ENCODE measurements at regions not wholly inside any gene's neighbourhood (a gene's known extent, or its start where the extent isn't known, plus 50 kb on each side); places are given as distances from the start of the nearest gene placed in this dataset.

DNA sequence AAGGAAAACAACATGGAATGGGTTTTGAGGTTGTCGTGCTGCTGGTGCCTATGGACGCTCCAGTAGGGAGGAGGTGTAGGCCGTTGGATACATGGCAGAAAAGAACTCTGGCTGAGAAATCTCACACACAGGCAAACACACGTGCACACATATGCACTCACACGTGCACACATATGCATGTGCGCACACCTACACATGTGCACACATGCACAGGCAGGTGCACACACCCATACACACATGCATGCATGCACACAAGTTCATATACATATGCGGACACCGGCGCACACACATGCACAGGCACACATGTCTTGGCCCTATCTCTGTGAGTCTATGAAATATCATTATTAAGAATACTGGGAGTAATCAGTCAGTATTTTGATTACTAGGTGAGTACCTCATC is 150.4 kb downstream of the LRRC30 start:
- no peak for ATAC-seq

More for the DNA sequence above, 150.4 kb downstream of the LRRC30 start:
- Mint-ChIP-seq H3K27ac (no peak overlapping the region), H3K4me3 (no peak overlapping the region), H3K9me3 (peaks cover 13% of the 10 kb centered on the region; the same call in 1 of the 2 replicates), H3K36me3 (no peaks in the 10 kb centered on the region), H3K27me3 (ENCODE audit: low read depth) (no peaks in the 10 kb centered on the region), H3K4me1 (peaks cover 11% of the 10 kb centered on the region)
- TF ChIP-seq SOX15 (CRISPR knock-in tag; IDR thresholded peaks at IDR 0.05) = no peak
- no peak for TF ChIP-seq ZNF416 (CRISPR knock-in tag; IDR thresholded peaks at IDR 0.05)
- TF ChIP-seq E2F4 (CRISPR knock-in tag; IDR thresholded peaks at IDR 0.05; ENCODE audit: borderline replicate concordance, low read depth) = no peak
- no peak for TF ChIP-seq TP53 (CRISPR knock-in tag; IDR thresholded peaks at IDR 0.05)
- TF ChIP-seq ATF1 (CRISPR knock-in tag; IDR thresholded peaks at IDR 0.05) = no peak
- TF ChIP-seq ZNF317 (CRISPR knock-in tag; IDR thresholded peaks at IDR 0.05; ENCODE audit: borderline replicate concordance, low read depth) = no peak
- TF ChIP-seq ZMAT4 (CRISPR knock-in tag; IDR thresholded peaks at IDR 0.05) = no peak
- TF ChIP-seq ZNF396 (CRISPR knock-in tag; IDR thresholded peaks at IDR 0.05; ENCODE audit: borderline replicate concordance) = no peak
- TF ChIP-seq, protein P1, sequence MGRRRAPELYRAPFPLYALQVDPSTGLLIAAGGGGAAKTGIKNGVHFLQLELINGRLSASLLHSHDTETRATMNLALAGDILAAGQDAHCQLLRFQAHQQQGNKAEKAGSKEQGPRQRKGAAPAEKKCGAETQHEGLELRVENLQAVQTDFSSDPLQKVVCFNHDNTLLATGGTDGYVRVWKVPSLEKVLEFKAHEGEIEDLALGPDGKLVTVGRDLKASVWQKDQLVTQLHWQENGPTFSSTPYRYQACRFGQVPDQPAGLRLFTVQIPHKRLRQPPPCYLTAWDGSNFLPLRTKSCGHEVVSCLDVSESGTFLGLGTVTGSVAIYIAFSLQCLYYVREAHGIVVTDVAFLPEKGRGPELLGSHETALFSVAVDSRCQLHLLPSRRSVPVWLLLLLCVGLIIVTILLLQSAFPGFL (CRISPR knock-in tag; IDR thresholded peaks at IDR 0.05; ENCODE audit: borderline replicate concordance) = no peak
- TF ChIP-seq GABPB1 (CRISPR knock-in tag; IDR thresholded peaks at IDR 0.05) = no peak
- no peak for TF ChIP-seq FOXJ3 (CRISPR knock-in tag; IDR thresholded peaks at IDR 0.05; ENCODE audit: borderline replicate concordance)
- TF ChIP-seq FOXK1 (CRISPR knock-in tag; IDR thresholded peaks at IDR 0.05) = no peak
- no peak for TF ChIP-seq ZNF219 (CRISPR knock-in tag; IDR thresholded peaks at IDR 0.05; ENCODE audit: borderline replicate concordance)
- TF ChIP-seq USF1 (CRISPR knock-in tag; IDR thresholded peaks at IDR 0.05) = no peak
- no peak for TF ChIP-seq E2F5 (CRISPR knock-in tag; IDR thresholded peaks at IDR 0.05)
- TF ChIP-seq ZNF423 (CRISPR knock-in tag; IDR thresholded peaks at IDR 0.05) = no peak
- no peak for TF ChIP-seq CREM (CRISPR knock-in tag; IDR thresholded peaks at IDR 0.05)
- TF ChIP-seq ZNF232 (CRISPR knock-in tag; IDR thresholded peaks at IDR 0.05) = no peak
- TF ChIP-seq HMGXB4 (CRISPR knock-in tag; IDR thresholded peaks at IDR 0.05) = no peak
- TF ChIP-seq, protein P2, sequence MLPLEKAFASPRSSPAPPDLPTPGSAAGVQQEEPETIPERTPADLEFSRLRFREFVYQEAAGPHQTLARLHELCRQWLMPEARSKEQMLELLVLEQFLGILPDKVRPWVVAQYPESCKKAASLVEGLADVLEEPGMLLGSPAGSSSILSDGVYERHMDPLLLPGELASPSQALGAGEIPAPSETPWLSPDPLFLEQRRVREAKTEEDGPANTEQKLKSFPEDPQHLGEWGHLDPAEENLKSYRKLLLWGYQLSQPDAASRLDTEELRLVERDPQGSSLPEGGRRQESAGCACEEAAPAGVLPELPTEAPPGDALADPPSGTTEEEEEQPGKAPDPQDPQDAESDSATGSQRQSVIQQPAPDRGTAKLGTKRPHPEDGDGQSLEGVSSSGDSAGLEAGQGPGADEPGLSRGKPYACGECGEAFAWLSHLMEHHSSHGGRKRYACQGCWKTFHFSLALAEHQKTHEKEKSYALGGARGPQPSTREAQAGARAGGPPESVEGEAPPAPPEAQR (CRISPR knock-in tag; IDR thresholded peaks at IDR 0.05) = no peak
- ChIA-PET CTCF (no interaction called here), POLR2A (no interaction called here)
- no peak for DNase-seq (ENCODE audit: low spot score)
